GM21529 (cell line): ENCODE measurements at regions not wholly inside any gene's neighbourhood (a gene's known extent, or its start where the extent isn't known, plus 50 kb on each side); places are given as distances from the start of the nearest gene placed in this dataset.

Experiments used
- ATAC-seq: cut with Tn5 transposase; IDR thresholded peaks from one replicate; pipeline ENCODE4 v1.9.1; 2021; ENCODE audit not compliant: unreplicated experiment

GRCh38 chr4:35562861-35563260, 681.5 kb downstream of the ARAP2 start:
- ATAC-seq: no peak

DNA sequence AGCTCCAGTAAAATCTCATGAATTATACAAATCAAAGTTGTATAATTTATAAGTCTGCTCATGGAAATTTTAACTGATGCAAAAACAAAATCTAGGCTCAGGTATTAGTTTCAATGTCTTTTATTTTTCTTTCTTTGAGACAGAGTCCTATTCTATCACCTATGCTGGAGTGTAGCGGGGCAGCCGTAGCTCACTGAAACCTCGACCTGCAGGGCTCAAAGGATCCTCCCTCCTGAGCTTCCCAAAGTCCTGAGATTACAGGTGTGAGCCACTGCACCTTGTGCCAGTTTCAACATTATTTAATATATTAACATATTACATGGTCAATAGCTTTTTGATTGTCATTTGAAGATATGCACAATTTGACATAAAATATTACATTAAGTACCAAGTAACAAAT, 678.7 kb downstream of the ARAP2 start:
- no peak for ATAC-seq

GRCh38 chr4:35591035-35591434, 653.3 kb downstream of the ARAP2 start:
- no peak for ATAC-seq

GRCh38 chr4:35604252-35604651, 640.1 kb downstream of the ARAP2 start:
- no peak for ATAC-seq

DNA sequence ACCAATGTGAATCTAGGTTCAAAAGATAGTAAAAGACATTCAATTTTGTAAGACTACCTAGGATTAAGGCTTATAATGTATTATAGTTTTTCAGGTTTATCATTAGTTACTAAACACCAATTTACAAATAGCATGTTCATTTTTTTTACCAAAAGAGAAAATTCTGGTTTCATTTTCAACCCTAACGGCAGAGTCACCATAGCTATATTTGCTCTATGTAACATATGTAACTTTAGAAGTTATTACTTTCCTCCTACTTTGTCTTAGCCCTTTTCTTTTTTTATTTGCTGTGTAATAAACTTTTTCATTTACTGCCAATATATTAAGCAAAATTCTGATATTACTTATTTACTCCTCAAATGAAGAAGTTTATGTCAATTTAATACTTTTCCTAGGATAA, 639.6 kb downstream of the ARAP2 start:
- ATAC-seq: no peak

DNA sequence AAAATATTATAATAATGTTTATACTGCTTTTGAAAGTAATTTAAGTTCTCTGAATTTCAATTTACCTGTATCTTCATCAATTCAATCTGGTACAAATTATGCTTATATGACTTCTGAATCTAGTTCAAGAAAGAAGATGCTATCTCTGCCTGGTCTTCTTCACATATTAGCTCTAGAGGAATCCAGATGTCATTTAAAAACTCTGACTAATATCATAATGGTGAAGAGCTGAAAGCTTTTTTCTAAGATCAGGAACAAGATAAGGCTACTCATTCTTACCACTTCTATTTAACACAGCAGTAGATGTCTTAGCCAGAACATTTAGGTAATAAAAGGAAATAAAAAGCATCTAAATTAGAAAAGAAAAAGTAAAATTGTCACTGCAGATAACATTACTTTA, 636.1 kb downstream of the ARAP2 start:
- ATAC-seq: no peak

GRCh38 chr4:35614120-35614519, 630.2 kb downstream of the ARAP2 start:
- ATAC-seq: no peak

DNA sequence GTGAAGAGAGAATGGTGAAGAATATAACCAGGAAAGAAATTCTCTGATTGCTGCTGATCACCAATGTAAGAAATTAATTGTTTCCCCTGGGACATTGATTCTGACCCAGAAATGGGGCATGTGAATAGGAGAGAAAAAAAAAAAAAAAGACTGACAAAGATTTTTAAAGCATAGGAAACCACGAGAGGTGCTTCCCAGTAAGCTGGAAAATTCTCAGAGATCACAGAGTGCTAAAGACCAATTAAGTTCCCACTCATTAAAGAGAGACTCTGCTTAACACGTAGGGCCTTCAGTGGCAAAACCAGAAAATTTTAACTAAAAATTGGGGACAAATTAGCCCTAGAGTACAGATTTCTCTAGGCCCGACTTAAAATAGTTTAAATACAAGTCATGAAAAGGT, 604.4 kb downstream of the ARAP2 start:
- ATAC-seq: no peak

GRCh38 chr4:35643661-35644060, 600.7 kb downstream of the ARAP2 start:
- ATAC-seq: no peak

DNA sequence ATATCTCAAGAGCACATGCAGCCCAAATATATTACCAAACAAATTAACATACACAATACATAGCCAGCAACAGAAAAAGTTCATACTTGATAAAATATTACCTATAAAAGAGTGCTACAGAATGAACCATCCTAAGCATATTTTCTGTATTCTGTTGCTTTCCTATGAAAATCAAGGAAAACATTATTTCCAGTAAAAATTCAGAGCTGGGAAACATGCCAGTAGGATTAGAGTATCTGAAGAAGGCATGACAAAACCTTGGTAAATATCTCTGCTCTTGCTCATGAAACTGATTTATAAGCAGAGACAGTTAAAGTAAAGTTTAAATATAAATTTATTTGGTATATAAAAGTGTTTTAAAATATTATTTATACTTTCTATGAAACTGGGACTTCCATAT, 599.7 kb downstream of the ARAP2 start:
- no peak for ATAC-seq

DNA sequence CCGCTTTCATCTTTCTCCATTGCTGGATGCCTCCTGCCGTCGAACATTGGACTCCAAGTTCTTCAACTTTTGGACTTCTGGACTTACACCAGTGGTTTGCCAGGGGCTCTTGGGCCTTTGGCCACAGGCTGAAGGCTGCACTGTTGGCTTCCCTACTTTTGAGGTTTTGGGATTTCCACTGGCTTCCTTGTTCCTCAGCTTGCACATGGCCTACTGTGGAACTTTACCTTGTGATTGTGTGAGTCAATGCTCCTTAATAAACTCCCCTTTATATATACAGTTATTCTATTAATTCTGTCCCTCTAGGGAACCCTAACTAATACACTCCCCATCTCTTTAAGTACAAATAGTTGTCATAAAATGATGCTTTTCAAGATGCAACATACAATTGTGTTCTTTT, 595.3 kb downstream of the ARAP2 start:
- ATAC-seq: no peak

DNA sequence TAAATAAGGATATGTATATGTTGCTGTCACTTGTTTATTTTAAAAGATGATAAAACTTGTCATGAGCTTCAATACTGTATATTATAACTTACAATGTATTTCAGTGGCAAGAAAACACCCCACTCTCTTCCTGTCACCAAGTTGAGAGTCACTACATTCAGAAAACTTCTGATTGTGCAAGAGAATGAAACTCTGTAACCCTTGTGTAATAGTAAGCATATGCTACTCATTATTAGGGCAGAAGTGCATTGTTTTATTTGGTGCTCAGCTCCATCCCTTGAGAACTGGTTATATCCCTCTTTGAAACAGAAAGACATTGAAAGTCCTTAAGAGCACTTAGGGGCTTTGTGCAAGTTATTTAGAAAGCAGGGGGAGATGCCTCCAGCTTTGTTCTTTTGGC, 594.5 kb downstream of the ARAP2 start:
- no peak for ATAC-seq

DNA sequence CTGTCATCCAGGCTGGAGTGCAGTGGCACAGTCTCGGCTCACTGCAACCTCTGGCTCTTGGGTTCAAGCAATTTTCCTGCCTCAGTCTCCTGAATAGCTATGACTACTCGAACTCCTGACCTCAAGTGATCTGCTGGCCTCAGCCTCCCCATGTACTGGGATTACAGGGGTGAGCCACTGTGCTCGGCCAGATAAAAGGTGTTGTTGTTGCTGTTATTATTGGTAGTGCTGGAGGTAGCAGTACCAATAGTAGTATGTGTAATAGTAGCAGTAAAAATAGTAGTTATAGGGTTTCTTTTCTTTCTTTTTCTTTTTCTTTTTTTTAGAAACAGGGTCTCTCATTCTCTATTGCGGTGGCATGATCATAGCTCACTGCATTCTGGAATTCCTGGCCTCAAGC, 592.1 kb downstream of the ARAP2 start:
- ATAC-seq: no peak

- ATAC-seq: no peak
Observed at GRCh38 chr4:35653451-35653850, 590.9 kb downstream of the ARAP2 start.

GRCh38 chr4:35673137-35673536, 571.2 kb downstream of the ARAP2 start:
- ATAC-seq: no peak

- no peak for ATAC-seq
Observed at GRCh38 chr4:35684755-35685154, 559.6 kb downstream of the ARAP2 start.

DNA sequence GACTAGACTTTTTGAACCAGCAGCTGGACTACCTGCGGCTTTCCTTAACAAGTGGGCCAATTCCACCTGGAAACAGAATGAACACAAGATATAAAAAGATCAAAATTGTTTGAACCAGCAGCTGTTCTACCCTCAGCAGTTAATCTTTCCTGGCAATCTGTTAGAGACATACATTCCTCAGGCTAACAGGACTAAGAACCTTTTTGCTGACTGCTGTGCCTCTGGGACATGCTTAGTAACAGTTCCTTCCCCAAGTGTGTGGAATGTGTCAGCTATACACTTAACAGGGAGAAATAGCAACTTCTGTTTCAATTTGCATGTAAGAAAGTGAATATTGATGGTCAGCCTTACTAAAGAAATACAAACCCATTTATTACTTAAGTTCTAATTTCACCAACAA, 554.4 kb downstream of the ARAP2 start:
- ATAC-seq: no peak

GRCh38 chr4:35690271-35690670, 554.0 kb downstream of the ARAP2 start:
- ATAC-seq: no peak

GRCh38 chr4:35695003-35695402, 549.3 kb downstream of the ARAP2 start:
- ATAC-seq: no peak

- ATAC-seq: no peak
Observed at GRCh38 chr4:35695421-35695820, 548.9 kb downstream of the ARAP2 start.

DNA sequence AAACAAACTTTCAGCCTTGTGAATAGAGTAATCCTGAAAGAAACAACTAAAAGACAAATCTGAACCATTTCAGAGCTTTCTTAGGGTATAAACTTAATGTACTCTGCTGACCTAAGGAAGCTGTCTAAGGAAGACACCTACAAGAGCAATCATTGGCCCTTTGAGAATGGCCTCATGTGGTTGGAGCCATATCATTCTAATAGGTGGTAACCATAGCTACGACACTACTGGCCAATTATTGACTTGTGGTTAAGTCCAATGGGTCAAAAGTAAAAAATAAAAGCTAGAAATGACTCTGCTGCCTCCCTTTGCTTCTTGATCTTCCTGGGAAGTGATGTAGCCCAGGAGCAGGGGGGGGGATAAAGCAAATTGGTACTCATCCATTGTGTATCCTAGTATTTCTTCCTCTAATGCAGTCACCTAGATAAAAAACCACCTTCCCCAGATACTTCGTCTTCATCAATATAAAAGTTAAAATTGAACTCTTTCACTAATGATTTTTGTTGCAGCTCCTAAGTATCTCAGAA, 547.0 kb downstream of the ARAP2 start:
- ATAC-seq: peak; percentile 56

GRCh38 chr4:35700663-35701062, 543.7 kb downstream of the ARAP2 start:
- ATAC-seq: no peak

DNA sequence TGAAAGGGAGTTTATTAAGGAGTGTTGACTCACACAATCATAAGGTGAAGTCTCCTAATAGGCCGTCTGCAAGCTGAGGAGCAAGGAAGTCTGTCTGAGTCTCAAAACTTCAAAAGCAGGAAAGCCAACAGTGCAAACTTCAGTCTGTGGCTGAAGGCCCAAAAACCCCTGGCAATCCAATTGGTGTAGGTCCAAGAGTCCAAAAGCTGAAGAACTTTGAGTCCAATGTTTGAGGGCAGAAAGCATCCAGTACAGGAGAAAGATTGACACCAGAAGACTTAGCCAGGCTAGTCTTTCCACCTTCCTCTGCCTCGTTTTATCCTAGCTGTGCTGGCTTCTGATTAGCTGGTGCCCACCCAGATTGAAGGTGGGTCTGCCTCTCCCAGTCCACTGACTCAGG, 535.2 kb downstream of the ARAP2 start:
- no peak for ATAC-seq

DNA sequence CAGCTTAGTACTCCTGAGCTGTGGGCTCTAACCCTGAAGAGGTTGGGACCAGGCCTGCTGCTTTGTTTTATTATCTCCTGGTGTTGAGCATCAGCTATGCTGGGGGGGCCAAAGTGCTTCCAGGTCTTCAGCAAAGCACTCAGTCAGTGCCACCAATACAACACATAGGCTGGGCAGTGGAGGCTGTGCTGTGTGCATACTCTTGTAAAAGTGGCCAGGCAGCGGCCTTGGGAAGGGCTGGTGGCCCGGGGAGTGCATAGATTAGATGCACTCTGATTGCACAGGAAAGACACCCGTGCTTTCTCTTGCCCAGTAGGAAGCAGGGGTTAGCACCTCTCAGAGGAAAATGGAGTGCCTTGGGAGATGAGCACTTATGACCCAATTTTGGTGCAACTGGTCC, 534.0 kb downstream of the ARAP2 start:
- ATAC-seq: no peak
